HS-27A (cell line): ENCODE measurements at regions not wholly inside any gene's neighbourhood (a gene's known extent, or its start where the extent isn't known, plus 50 kb on each side); places are given as distances from the start of the nearest gene placed in this dataset.

Experiments used
- DNase-seq: peaks from one replicate; pipeline ENCODE4 v3.0.0-alpha.2; 2012; ENCODE audit warnings: low read depth, missing footprints

GRCh38 chr2:22829791-22830190, 555.2 kb upstream of the KLHL29 start:
- DNase-seq: no peak

GRCh38 chr2:22832196-22832595, 552.8 kb upstream of the KLHL29 start:
- no peak for DNase-seq

GRCh38 chr2:22838461-22838860, 546.5 kb upstream of the KLHL29 start:
- DNase-seq: no peak

GRCh38 chr2:22842205-22842869, 542.6 kb upstream of the KLHL29 start:
- DNase-seq: no peak

GRCh38 chr2:22843919-22844537, 541.0 kb upstream of the KLHL29 start:
- DNase-seq: no peak

- DNase-seq: no peak
These were observed 534.7 kb upstream of the KLHL29 start for GRCh38 chr2:22850310-22850709.

GRCh38 chr2:22854588-22854987, 530.4 kb upstream of the KLHL29 start:
- DNase-seq: no peak

GRCh38 chr2:22855081-22855480, 529.9 kb upstream of the KLHL29 start:
- DNase-seq: no peak

- DNase-seq: no peak
These were observed 529.2 kb upstream of the KLHL29 start for GRCh38 chr2:22855761-22856184.

- no peak for DNase-seq
These were observed 517.0 kb upstream of the KLHL29 start for GRCh38 chr2:22867973-22868372.

- DNase-seq: no peak
These were observed 506.9 kb upstream of the KLHL29 start for GRCh38 chr2:22878121-22878520.

GRCh38 chr2:22879009-22879863, 505.7 kb upstream of the KLHL29 start:
- no peak for DNase-seq

- no peak for DNase-seq
These were observed 504.8 kb upstream of the KLHL29 start for GRCh38 chr2:22880161-22880560.

- no peak for DNase-seq
These were observed 503.0 kb upstream of the KLHL29 start for GRCh38 chr2:22882011-22882410.

GRCh38 chr2:22882643-22883042, 502.3 kb upstream of the KLHL29 start:
- DNase-seq: no peak

GRCh38 chr2:22883054-22883453, 501.9 kb upstream of the KLHL29 start:
- no peak for DNase-seq

GRCh38 chr2:22885245-22885644, 499.7 kb upstream of the KLHL29 start:
- no peak for DNase-seq

GRCh38 chr2:22887426-22887825, 497.6 kb upstream of the KLHL29 start:
- no peak for DNase-seq

- DNase-seq: no peak
These were observed 497.1 kb upstream of the KLHL29 start for GRCh38 chr2:22887845-22888244.

- DNase-seq: no peak
These were observed 494.8 kb upstream of the KLHL29 start for GRCh38 chr2:22890132-22890531.

- DNase-seq: no peak
These were observed 491.0 kb upstream of the KLHL29 start for GRCh38 chr2:22893761-22894517.

- no peak for DNase-seq
These were observed 490.2 kb upstream of the KLHL29 start for GRCh38 chr2:22894761-22895160.
